Hepatocyte (in vitro differentiated cells): ENCODE measurements at regions not wholly inside any gene's neighbourhood (a gene's known extent, or its start where the extent isn't known, plus 50 kb on each side); places are given as distances from the start of the nearest gene placed in this dataset.
A peak's percentile ranks its signal among the peaks of the same experiment; 100 is the strongest.

Source experiments
- DNase-seq: peaks from one replicate; pipeline ENCODE4 v3.0.0-alpha.2; 2016; ENCODE audit warnings: low spot score
- H2AFZ ChIP-seq: fragments of 200-600 bp; sonication (generic); 2 replicates; pipeline ENCODE4 v1.6.0; 2016; ENCODE audit warnings: antibody characterized with exemption, mild to moderate bottlenecking
- H3K27ac ChIP-seq: fragments of 200-600 bp; sonication (generic); 2 replicates; pipeline ENCODE4 v1.5.1; 2016; ENCODE audit warnings: mild to moderate bottlenecking
- H3K27me3 ChIP-seq: fragments of 200-600 bp; sonication (generic); 2 replicates; pipeline ENCODE4 v1.6.1; 2016
- H3K36me3 ChIP-seq: fragments of 200-600 bp; sonication (generic); replicated peaks from 2 replicates; pipeline ENCODE4 v1.5.1; 2016; ENCODE audit warnings: low read depth; ENCODE audit not compliant: insufficient read depth
- H3K4me1 ChIP-seq: fragments of 200-600 bp; sonication (generic); 2 replicates; pipeline ENCODE4 v1.5.1; 2016; ENCODE audit warnings: mild to moderate bottlenecking, moderate library complexity; ENCODE audit not compliant: insufficient read depth
- H3K4me2 ChIP-seq: fragments of 200-600 bp; sonication (generic); 2 replicates; pipeline ENCODE4 v1.6.0; 2016
- H3K4me3 ChIP-seq: fragments of 200-600 bp; sonication (generic); 2 replicates; pipeline ENCODE4 v1.5.1; 2016; ENCODE audit warnings: mild to moderate bottlenecking
- H3K79me2 ChIP-seq: fragments of 200-600 bp; sonication (generic); 2 replicates; pipeline ENCODE4 v1.6.0; 2017; ENCODE audit warnings: mild to moderate bottlenecking
- H3K9me2 ChIP-seq: fragments of 200-600 bp; sonication (generic); replicated peaks from 2 replicates; pipeline ENCODE4 v1.6.0; 2017; ENCODE audit warnings: mild to moderate bottlenecking; ENCODE audit not compliant: insufficient read depth
- H3K9me3 ChIP-seq: fragments of 200-600 bp; sonication (generic); 2 replicates; pipeline ENCODE4 v1.5.1; 2016; ENCODE audit warnings: low read depth, mild to moderate bottlenecking
- H4K20me1 ChIP-seq: fragments of 200-600 bp; sonication (generic); 2 replicates; pipeline ENCODE4 v1.6.0; 2016; ENCODE audit warnings: mild to moderate bottlenecking; ENCODE audit not compliant: insufficient read depth, poor library complexity, severe bottlenecking
- CTCF ChIP-seq: fragments of 200-600 bp; sonication (generic); IDR thresholded peaks from 2 replicates; pipeline ENCODE4 v1.5.1; 2016; ENCODE audit warnings: antibody characterized with exemption, mild to moderate bottlenecking; ENCODE audit not compliant: poor library complexity
- EZH2 ChIP-seq: fragments of 200-600 bp; sonication (generic); IDR thresholded peaks from 2 replicates; pipeline ENCODE4 v1.6.1; 2016; ENCODE audit warnings: antibody characterized with exemption, mild to moderate bottlenecking, borderline replicate concordance
- EZH2phosphoT487 ChIP-seq: fragments of 200-600 bp; sonication (generic); IDR thresholded peaks from one replicate; pipeline ENCODE4 v1.6.1; 2018; ENCODE audit warnings: antibody characterized with exemption, mild to moderate bottlenecking, low read depth, moderate library complexity; ENCODE audit not compliant: unreplicated experiment, severe bottlenecking
- WGBS: methylation state at CpG from one replicate; pipeline ENCODE4 v1.1.6; 2016; ENCODE audit warnings: low lambda C conversion rate; ENCODE audit errors: missing lambda C conversion rate; 5-methylcytosine and 5-hydroxymethylcytosine counted together

- no peaks in the 10 kb centered on the region for H3K4me1 ChIP-seq
- no peak overlapping the region for H3K4me3 ChIP-seq
- TF ChIP-seq EZH2phosphoT487 (no peak), CTCF (no peak), EZH2 (no peak)
- 65% methylated on average over 4 of the region's 4 CpGs for WGBS
- DNase-seq = no peak
- no peak overlapping the region for H3K27ac ChIP-seq
- no peaks in the 10 kb centered on the region for H3K9me3 ChIP-seq
- no peaks in the 10 kb centered on the region for H3K27me3 ChIP-seq
- no peaks in the 10 kb centered on the region for H4K20me1 ChIP-seq
- no peak overlapping the region for H2AFZ ChIP-seq
- no peaks in the 10 kb centered on the region for H3K36me3 ChIP-seq
- H3K9me2 ChIP-seq = no peaks in the 10 kb centered on the region
- H3K79me2 ChIP-seq = no peaks in the 10 kb centered on the region
- H3K4me2 ChIP-seq = no peak overlapping the region
These were observed 511.0 kb upstream of the PCDH15 start for GRCh38 chr10:55311848-55312635.

GRCh38 chr10:55310143-55310542, 509.1 kb upstream of the PCDH15 start:
- Histone ChIP-seq H3K9me2 (no peaks in the 10 kb centered on the region), H3K4me1 (no peaks in the 10 kb centered on the region), H3K4me3 (no peak overlapping the region), H4K20me1 (no peaks in the 10 kb centered on the region), H3K79me2 (no peaks in the 10 kb centered on the region), H3K27me3 (no peaks in the 10 kb centered on the region), H3K27ac (no peak overlapping the region), H3K9me3 (no peaks in the 10 kb centered on the region), H3K36me3 (no peaks in the 10 kb centered on the region), H2AFZ (no peak overlapping the region), H3K4me2 (no peak overlapping the region)
- 90% methylated on average over 1 of the region's 1 CpG for WGBS
- TF ChIP-seq EZH2 = no peak
- no peak for DNase-seq

- Histone ChIP-seq H3K4me1 (no peaks in the 10 kb centered on the region), H3K9me3 (no peaks in the 10 kb centered on the region), H3K4me3 (no peak overlapping the region), H3K9me2 (no peaks in the 10 kb centered on the region), H3K27me3 (no peaks in the 10 kb centered on the region), H2AFZ (no peak overlapping the region), H3K79me2 (no peaks in the 10 kb centered on the region), H3K4me2 (no peak overlapping the region), H3K27ac (no peak overlapping the region), H4K20me1 (no peaks in the 10 kb centered on the region), H3K36me3 (no peaks in the 10 kb centered on the region)
- DNase-seq = no peak
- TF ChIP-seq EZH2 = no peak
- no peak for TF ChIP-seq EZH2phosphoT487
- no peak for TF ChIP-seq CTCF
These were observed 504.3 kb upstream of the PCDH15 start for GRCh38 chr10:55305285-55305684.

- Histone ChIP-seq H3K27ac (no peak overlapping the region), H3K36me3 (no peaks in the 10 kb centered on the region), H3K9me3 (no peaks in the 10 kb centered on the region), H3K4me2 (no peak overlapping the region), H2AFZ (no peak overlapping the region), H3K4me1 (no peaks in the 10 kb centered on the region), H3K9me2 (no peaks in the 10 kb centered on the region), H4K20me1 (no peaks in the 10 kb centered on the region), H3K79me2 (no peaks in the 10 kb centered on the region), H3K27me3 (no peaks in the 10 kb centered on the region), H3K4me3 (no peak overlapping the region)
- 67% methylated on average over 2 of the region's 2 CpGs for WGBS
- no peak for TF ChIP-seq EZH2phosphoT487
- peak; percentile 16 for TF ChIP-seq CTCF
- DNase-seq = no peak
These were observed 486.3 kb upstream of the PCDH15 start for GRCh38 chr10:55287346-55287745.
